8988T (cell line): ENCODE measurements at regions not wholly inside any gene's neighbourhood (a gene's known extent, or its start where the extent isn't known, plus 50 kb on each side); places are given as distances from the start of the nearest gene placed in this dataset.

Experiments
- DNase-seq: peaks from one replicate; pipeline ENCODE4 v3.0.0; 2011

DNA sequence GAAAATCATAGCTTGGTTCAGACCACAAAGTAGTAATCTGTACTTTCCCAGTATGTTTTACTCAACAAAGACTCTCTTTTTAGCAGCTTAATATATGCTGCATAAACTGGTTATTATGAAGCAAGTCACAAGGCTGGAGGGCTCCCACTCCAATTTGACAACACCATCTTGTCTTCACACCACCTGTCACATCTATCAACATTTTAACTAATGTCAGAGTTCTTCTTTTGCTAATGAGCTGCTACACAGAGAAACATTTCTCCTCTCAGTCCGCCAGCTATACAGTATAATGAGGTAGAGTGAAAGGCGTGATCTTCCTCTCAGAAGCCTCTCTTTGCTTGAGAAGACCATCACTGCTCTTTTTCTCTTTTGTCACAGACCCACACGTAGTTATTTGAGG is 230.1 kb downstream of the BARHL2 start:
- DNase-seq, result no peak

DNA sequence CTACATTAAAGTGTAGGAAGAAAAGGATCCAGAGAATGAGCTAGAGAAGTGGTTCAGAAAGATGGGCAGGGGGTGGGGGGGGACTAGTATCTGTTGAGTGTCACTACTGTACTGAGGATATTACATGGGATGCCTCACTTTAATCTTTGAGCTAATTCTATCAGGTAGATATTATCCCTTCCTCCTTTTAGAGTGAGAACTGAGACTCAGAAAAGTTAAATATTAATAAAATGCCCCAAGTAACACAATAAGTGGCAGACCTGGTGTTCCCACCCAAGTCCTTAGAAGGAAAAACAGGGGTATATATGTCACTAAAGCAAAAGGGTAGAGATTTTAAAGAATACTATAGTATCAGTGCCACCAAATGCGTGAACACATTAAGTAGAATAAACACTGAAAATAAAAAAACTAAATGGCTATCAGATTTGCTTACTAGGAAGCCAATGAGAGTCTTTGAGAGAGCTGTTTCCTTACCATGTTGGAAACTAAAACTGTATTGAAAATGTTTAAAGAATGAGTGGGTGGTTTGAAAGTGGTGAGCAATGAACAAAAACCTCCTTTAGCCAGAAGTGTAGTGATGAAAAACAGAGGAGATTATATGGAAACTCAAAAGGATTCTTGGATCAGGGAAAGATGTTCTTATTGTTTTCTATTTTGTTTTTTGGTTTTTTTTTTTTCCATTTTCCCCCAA is 230.8 kb downstream of the BARHL2 start:
- no peak for DNase-seq

DNA sequence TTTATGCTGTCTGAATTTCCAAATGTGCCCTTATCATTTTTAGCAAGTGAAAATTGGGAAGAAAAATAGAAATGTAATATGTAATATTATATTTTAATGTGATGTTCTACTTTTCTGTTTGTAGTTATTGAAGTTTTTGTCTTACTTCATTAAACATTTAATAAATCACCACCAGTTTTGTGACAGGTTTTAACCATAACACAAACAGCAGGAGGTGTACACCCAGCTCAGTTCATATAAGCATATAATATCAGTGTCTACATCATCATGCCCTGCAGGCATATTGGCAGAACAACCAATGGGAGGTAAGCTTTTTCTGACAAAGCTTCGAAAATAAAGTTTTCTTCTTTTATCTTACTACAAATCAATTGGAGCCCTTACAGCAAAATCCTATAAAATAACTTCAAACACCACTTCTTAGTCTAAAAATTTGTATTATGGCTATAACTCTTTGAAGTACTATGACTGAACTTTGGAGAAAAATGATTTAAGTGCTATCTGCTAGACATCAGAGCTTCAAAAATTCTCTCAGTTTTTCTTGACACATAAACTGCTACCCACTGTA is 236.7 kb downstream of the BARHL2 start:
- no peak for DNase-seq

DNA sequence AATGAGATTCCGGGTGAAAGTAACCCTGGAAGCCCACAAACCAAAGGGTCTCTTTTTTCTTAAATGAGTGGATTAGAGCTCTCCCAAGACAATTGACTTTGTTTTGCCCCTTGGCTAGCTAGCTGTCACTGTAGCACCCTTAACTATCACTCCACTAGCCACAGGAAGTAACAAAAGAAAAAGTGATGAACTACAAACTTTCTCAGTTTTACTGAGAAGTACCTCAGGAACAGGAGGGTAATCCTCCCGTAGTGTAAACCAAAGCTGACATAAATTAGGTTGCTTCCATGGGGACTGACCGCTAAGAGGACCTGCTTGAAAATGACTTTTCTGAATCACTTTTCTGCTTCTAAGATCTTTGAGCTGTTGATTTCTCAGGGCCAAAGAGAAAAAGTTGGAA is 240.1 kb downstream of the BARHL2 start:
- no peak for DNase-seq

DNA sequence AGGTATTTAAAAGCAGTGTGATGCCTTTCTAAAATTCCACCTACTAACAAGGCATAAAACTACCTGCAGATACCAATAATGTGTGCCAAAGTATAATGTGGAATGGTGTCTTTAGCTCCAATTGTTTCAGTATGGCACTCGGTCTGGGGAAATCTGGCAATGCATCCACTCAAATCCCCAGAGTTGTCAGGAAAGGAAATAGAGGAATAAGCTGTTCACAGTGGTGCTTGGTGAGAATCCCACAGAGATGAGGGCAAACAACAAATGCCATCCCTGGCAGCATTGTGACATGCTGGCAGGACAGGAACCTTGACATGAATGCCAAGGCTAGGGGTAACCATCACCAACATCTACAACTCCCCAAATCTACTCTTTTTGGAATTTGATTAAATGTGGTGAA is 240.7 kb downstream of the BARHL2 start:
- no peak for DNase-seq

DNA sequence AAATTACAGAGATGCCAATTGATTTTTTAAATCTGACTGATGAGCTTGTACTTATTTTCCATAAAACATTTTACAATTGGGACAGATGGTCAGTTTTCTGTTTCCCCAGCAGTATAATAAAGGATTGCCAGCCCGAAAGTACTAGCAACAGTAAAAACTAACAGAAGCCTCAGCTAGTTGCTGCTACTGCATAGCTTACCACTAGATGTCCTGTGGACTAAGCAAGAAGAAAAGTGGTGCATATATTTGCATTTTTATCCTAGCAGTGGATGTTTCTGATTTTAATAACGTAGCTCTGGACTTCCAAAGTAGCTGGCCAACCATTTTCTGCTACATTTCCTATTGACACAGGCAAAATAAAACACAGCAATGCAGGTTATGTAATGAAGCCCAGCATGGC is 241.5 kb downstream of the BARHL2 start:
- DNase-seq, result no peak

DNA sequence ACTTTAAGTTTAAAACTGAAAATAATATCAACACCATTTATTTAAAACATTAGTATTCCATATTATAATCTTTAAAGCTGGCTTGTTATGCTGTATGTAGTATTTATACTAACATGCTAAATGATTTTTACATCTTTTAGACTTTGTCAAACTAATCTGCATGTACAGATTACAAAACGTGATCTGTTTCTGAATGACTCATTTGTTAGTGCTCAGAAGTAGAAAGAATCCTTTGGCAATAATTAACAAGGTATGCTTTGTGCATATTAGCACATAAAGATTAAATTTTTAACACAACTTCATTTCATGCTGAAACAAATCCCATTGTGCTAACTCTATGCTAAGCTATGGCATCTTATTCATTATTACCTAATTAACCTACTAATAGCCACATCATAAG is 242.4 kb downstream of the BARHL2 start:
- no peak for DNase-seq

DNA sequence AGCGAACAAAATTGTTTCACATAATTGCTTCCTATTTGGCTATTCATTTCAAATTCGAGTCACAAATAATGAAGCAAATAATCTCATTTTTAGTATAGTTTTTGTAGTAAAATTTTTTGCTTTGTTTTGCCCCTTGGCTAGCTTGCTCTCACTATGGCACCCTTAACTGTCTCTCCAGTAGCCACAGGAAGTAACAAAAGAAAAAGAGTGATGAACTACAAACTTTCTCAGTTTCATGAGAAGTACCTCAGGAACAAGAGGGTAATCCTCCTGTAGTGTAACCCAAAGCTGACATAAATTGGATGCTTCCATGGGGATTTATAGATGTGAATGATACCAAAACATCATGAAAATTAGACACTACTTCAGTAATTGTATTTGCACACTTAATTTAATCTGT is 242.9 kb downstream of the BARHL2 start:
- no peak for DNase-seq

DNA sequence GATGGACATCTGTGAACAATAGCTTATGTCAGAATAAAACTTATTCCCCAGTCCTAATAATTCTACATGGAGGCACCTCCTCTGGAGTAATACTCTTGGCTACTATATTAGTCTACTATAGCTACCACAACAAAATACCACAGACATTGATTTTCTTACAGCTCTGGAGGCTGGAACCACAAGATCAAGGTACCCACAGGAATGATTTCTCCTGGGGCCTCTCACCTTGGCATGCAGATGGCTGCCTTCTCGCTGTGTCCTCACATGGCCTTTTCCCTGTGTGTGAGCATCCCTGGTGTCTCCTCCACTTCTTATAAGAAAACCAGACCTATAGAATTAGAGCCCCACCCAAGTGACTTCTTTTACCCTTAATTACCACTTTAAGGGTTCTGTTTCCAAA is 244.3 kb downstream of the BARHL2 start:
- no peak for DNase-seq

DNA sequence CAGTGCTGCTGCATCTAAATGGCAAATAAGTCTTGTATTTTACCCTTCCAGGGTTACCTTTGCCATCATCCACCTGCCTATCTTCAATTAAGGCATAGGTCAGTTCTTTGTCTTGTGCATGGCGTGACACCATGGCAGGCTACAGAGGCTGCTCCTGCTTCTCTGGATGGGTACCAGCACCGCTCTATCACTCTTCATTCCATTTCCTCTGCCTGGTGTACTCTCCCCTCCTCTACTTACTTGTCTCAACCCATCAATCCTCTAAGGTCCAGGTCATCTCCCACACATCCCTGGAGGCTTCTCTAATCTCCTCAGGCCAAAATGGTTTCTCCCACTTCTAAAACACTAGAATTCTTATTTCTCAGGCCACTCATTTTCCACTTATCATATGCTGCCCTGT is 257.5 kb downstream of the BARHL2 start:
- DNase-seq, result no peak

DNA sequence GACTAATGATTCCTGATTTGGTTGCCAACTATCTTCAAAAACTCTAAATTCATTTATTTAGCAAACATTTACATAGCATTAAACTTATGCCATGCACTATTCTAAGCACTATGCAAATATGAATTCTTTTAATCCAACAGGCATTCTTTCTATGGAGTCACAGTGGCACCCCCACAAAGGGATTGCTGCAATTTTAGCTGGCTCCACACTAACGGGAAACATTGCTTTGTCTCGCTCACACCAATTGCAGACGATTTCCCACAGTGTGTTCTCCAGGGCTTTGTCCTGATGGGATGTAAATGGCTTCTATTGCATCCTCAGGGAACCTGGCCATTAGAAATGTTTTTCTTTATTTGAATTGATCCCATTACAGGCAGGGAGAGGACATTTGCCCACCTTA is 259.1 kb downstream of the BARHL2 start:
- no peak for DNase-seq

DNA sequence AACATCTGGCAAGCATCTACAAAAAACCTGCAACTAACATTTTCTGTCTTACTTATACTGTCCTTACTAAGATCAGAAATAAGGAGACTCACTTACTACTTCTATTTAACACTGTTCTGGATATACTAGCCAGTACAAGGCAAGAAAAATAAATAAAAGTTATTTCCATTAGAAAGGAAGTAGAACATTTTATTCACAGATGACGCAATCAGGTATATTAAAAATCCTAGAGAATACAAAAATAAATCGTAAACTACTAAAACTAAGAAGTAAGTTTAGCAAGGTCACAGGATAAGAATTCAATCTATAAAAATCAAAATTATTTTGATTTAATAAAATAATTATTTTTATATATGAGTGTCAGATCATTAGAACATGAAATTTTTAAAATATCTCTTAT is 264.6 kb downstream of the BARHL2 start:
- no peak for DNase-seq

DNA sequence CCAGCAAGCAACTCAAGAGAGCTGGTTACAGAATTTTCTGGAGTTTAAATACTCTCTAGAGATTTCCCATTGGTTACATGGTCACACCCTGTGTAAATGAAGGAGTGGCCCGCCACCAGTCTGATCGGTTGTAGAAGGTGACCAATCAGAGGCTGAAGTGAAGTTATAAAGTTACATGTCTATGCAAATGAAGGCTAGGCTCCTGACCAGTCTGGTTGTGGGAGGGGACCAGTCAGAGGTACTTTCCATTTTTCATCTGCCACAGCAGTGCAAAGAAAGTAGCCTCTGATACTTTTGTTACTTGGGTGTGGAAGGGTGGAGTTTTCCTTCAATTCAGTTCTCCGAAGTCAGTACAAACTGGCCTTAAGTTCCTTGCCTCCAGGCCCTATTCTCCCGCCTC is 273.7 kb downstream of the BARHL2 start:
- no peak for DNase-seq

DNA sequence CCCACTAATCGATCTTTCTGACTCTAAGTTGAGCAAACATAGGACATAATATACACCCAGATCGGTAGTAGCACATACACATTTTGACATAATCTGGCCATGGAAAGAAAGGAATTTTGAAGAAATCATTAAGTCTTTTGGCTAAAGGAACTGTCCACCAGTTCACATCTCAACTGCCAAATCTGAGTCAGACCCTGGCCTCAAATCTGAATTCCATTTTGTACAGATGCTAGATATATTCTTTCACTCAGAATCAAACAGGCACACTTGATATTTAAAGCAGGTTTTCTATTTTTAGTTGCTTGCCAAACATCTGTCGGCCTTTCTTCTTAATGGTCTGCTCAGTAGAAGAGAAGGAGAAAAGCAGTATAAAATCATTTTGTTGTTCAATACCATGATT is 281.8 kb downstream of the BARHL2 start:
- no peak for DNase-seq

DNA sequence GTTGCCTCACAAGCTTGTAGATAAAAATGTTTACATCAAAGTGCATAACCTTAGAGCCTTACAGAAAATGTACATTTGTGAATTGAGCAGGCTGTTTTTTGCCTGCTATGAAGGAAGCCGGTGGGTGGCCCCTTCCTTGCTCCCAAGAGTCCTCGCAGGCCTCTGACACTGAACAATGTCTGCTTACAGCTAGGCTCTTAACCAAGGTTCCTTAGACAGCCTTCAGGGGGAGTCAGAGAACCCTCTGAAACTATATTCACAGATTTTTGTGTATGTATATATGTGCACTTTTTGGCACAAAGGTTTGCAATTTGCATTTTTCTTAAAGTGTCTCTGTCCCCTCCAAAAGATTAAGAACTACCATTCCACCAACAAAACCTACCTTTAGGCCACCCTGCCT is 282.6 kb downstream of the BARHL2 start:
- DNase-seq, result no peak

DNA sequence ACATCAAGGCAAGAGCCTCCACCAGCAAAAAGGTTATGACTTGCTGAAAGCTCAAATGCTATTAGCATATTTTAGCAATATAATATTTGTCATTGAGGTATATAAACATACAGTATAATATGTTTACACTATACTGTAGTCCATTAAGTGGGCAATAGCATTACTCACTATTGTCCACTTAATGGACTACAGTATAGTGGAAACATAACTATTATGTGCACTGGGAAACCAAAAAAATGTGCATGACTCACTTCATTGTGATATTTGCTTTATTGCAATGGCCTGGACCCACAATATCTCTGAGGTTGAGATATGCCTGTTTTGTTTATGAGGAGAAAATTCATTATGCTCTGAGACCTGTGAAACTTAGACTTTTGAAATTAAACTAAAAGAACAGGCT is 300.0 kb downstream of the BARHL2 start:
- no peak for DNase-seq

DNA sequence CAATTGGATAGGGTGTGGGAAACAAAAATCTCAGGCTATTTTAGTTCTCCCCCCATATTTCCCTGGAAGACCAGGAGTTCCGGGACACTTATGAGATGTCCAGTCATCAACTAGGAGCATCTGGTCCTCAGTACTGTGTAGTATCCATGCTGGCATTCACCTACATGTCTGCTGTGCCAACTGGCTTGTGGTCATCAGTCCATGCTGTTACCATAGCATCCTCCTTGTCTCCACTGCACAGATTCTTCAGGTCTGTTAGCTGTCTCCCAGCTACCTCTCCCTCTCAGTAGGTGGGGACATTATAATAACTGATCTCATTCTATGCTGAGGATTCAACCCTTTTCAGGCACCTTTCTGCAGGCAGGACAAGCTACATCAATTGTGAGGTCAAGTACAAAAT is 302.9 kb downstream of the BARHL2 start:
- no peak for DNase-seq

DNA sequence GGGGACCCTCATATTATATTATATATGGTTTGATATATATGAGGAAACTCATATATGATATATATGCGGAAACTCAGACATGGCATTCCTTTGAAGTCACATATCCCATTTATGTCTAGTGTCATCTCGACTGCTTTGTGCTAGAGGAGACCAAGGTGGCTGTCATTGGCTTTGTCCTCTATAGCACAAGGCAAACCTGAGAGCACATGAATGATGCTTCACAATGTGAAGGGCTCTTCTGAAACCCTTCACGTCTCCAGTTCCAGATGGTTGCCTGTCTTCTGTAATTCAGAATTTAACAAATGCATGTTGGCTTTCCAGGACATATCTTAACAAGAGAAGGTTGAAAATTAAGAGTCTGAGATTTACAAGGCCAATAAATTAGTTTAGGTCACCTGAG is 303.6 kb downstream of the BARHL2 start:
- no peak for DNase-seq

DNA sequence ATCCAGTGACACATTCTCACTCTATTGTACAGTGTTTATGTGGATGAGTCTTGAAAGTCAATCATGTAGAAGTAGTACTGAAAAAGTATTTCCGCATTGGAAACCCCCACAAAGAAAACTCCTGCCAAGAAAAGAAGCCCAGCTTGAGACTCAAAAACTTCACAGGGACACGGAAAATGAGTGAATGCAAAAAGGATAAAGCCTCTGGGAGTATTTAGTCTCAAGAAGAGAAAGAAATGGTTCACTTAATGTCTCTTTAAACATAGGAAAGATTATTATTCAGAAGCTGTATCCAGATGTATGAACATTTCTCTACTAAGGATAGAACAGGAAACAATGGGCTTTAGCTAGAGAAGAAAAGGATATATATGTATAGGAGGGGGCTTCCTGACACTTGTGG is 304.5 kb downstream of the BARHL2 start:
- no peak for DNase-seq

DNA sequence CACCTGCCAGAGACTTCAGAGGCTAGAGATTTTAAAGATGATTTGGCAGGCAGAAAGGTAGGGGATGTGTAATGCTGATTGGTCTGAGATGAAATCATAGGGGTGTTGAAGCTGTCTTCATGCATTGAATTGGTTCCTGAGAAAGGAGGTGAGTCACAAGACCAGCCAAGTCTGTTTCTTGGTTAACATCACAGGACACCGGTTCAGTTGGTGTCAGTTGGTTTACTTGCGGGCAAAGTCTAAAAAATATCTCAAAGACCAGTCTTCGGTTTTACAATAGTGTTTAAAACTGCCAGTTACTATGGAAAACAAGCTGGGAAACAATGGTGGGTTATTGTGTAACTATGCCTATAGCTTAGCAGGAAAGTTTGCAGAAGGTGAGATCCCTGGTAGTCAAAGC is 305.9 kb downstream of the BARHL2 start:
- no peak for DNase-seq

DNA sequence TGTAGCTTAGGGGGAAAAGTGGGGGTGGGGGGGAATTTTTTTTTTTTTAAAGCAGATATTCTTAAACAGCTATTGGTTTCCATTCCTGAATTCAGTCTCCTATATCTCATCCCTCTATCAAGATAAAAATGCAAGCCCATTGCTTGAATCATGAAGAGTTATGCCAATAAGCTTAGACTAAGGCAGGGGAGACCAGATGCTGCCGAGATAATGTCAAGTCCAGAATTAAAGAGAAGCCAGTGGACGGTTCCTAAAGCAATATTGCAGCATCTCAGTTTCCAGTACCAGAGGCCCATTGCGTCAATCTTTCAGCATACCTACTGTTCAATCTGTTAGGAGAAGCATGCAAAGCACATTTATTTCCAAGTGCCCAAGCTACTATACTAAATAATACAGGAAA is 309.4 kb downstream of the BARHL2 start:
- DNase-seq, result no peak

DNA sequence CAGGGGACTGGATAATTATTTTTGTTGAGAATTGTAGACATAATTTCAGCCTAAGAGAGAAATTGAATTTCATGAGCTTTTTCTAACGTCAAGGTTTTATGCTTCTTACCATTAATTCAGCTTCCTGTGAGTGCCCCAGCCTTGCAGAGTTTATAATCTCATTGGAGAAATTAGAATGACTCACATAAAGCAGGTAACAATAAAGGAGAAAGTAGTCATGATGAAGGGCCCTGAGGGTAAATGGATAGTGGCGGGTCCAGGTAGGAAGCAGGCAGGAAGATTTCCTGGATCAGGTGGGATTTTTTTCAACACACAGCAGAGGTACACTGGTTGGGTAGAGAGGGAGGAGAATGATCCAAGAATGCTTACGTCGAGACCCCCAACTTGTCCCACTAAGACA is 311.4 kb downstream of the BARHL2 start:
- no peak for DNase-seq

DNA sequence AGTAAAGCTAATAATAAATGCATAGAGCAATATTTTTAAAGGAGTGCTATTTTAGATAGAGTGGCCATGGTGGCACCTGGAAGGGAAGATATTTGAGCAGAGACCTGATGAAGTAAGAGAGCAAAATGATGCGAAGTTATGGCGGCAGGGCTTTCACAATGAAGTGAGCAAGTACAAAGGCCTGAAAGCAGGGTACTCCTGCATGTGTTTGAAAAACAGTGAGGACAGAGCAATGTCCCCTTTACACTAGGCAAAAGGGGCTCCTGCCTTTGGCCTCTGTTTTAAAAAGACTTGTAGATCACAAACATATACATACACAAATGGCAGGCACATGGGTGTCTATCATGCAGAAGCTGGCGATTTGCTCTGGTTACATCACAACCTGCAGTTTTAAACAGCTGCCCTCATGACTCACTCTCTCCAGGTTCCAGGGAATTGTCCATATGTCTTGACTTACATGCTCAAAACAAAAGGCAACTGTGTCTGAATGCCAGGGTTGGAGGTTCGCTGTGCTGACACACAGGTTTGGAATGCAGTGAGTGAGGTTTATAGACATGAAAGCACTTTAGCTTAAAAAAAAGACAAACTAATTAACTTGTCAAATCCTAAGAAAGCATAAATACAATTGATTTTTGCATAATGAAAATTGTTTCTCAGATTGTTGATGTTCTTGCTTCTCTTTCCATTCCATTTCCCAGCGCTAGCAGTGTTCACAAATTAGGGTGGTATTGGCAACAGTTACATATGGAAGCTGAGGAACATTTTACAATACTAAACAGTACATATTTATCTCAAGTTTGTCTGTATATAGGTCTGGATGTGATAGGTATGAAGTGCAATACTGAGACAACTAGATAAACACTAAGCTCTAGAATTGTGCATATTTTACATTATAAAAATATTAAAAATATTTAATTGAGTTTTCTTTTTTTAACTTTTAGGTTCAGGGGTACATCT is 313.9 kb downstream of the BARHL2 start:
- peak; percentile 11 for DNase-seq

DNA sequence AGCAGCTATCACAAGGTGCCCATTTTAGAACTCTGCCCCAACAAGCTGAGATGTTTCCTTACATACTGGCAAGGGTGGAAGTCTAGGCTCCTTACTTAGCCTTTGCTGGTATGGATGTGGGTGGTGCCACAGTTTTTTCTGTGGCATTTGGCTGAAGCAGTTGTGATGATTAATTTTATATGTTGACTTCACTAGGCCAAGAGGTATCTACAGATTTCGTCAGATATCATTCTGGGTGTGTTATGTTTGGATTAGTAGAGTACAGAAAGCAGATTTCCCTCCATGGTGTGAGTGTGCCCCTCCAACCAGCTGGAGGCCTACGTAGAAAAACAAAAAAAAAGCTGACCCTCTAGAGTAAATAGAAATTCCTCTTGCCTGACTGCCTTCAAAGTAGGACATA is 317.0 kb downstream of the BARHL2 start:
- DNase-seq, result no peak
